ENCODE measurements at regions not wholly inside any gene's neighbourhood (a gene's known extent, or its start where the extent isn't known, plus 50 kb on each side); places are given as distances from the start of the nearest gene placed in this dataset.
"Not testable (repeated sequence)": the region's sequence is repeated elsewhere in the genome, so short reads cannot be mapped to it uniquely, and the experiment has no call there.

- DNase-seq, result no peak
Measured at GRCh38 chr18:78792094-78792493, 187.5 kb upstream of the SALL3 start.

GRCh38 chr18:78792736-78793135 is 186.9 kb upstream of the SALL3 start:
- no peak for DNase-seq

GRCh38 chr18:78793313-78794070 is 186.1 kb upstream of the SALL3 start:
- DNase-seq, result no peak

- no peak for DNase-seq
Measured at GRCh38 chr18:78794071-78794430, 185.6 kb upstream of the SALL3 start.

GRCh38 chr18:78796693-78797455 is 182.7 kb upstream of the SALL3 start:
- no peak for DNase-seq

GRCh38 chr18:78797499-78797898 is 182.1 kb upstream of the SALL3 start:
- DNase-seq, result no peak

GRCh38 chr18:78798402-78799175 is 181.0 kb upstream of the SALL3 start:
- DNase-seq, result no peak

- no peak for DNase-seq
Measured at GRCh38 chr18:78799382-78800089, 180.1 kb upstream of the SALL3 start.

- not testable (repeated sequence) for DNase-seq
Measured at GRCh38 chr18:78800102-78800851, 179.3 kb upstream of the SALL3 start.

GRCh38 chr18:78801011-78801410 is 178.6 kb upstream of the SALL3 start:
- DNase-seq, result no peak

- DNase-seq, result no peak
Measured at GRCh38 chr18:78803104-78803503, 176.5 kb upstream of the SALL3 start.

- DNase-seq, result no peak
Measured at GRCh38 chr18:78804206-78805030, 175.2 kb upstream of the SALL3 start.

- DNase-seq, result no peak
Measured at GRCh38 chr18:78805840-78806239, 173.8 kb upstream of the SALL3 start.

- DNase-seq, result no peak
Measured at GRCh38 chr18:78807668-78808067, 171.9 kb upstream of the SALL3 start.

- no peak for DNase-seq
Measured at GRCh38 chr18:78809845-78810244, 169.8 kb upstream of the SALL3 start.

- DNase-seq, result no peak
Measured at GRCh38 chr18:78810706-78811105, 168.9 kb upstream of the SALL3 start.

GRCh38 chr18:78812067-78812466 is 167.6 kb upstream of the SALL3 start:
- no peak for DNase-seq

GRCh38 chr18:78813156-78813555 is 166.5 kb upstream of the SALL3 start:
- no peak for DNase-seq

GRCh38 chr18:78813936-78814710 is 165.5 kb upstream of the SALL3 start:
- DNase-seq, result no peak

GRCh38 chr18:78814766-78815165 is 164.9 kb upstream of the SALL3 start:
- DNase-seq, result no peak

- DNase-seq, result no peak
Measured at GRCh38 chr18:78816114-78816513, 163.5 kb upstream of the SALL3 start.
